KMS-11 (cell line): ENCODE measurements at regions not wholly inside any gene's neighbourhood (a gene's known extent, or its start where the extent isn't known, plus 50 kb on each side); places are given as distances from the start of the nearest gene placed in this dataset.

ENCODE experiments used
- H2AFZ ChIP-seq: fragments of 200-600 bp; sonication (generic); 2 replicates; pipeline ENCODE4 v1.6.1; 2016; ENCODE audit warnings: antibody characterized with exemption, mixed run types, low read depth
- H3K27ac ChIP-seq: fragments of 200-600 bp; sonication (generic); 2 replicates; pipeline ENCODE4 v1.6.1; 2016; ENCODE audit warnings: mild to moderate bottlenecking, mixed run types
- H3K27me3 ChIP-seq: fragments of 200-600 bp; sonication (generic); 2 replicates; pipeline ENCODE4 v1.6.1; 2017; ENCODE audit warnings: mild to moderate bottlenecking, low read depth, mixed run types, moderate library complexity; ENCODE audit not compliant: insufficient read depth
- H3K36me3 ChIP-seq: fragments of 200-600 bp; sonication (generic); 2 replicates; pipeline ENCODE4 v1.6.1; 2017; ENCODE audit warnings: mild to moderate bottlenecking, mixed run types; ENCODE audit not compliant: insufficient read depth
- H3K4me1 ChIP-seq: fragments of 200-600 bp; sonication (generic); 2 replicates; pipeline ENCODE4 v1.6.1; 2016; ENCODE audit warnings: mild to moderate bottlenecking, low read depth, mixed run types; ENCODE audit not compliant: poor library complexity, severe bottlenecking
- H3K4me2 ChIP-seq: fragments of 200-600 bp; sonication (generic); 2 replicates; pipeline ENCODE4 v1.7.0; 2016; ENCODE audit warnings: mild to moderate bottlenecking, mixed run types
- H3K4me3 ChIP-seq: fragments of 200-600 bp; sonication (generic); IDR thresholded peaks from 2 replicates; pipeline ENCODE4 v1.6.1; 2017; ENCODE audit warnings: low read depth, low read length, mixed read lengths; ENCODE audit not compliant: insufficient read depth
- H3K79me2 ChIP-seq: fragments of 200-600 bp; sonication (generic); 2 replicates; pipeline ENCODE4 v1.6.1; 2016; ENCODE audit warnings: low read depth, mixed run types; ENCODE audit not compliant: insufficient read depth
- H3K9ac ChIP-seq: fragments of 200-600 bp; sonication (generic); 2 replicates; pipeline ENCODE4 v1.6.1; 2016; ENCODE audit warnings: mild to moderate bottlenecking, mixed run types
- H4K20me1 ChIP-seq: fragments of 200-600 bp; sonication (generic); 2 replicates; pipeline ENCODE4 v1.6.1; 2016; ENCODE audit warnings: mild to moderate bottlenecking, mixed run types; ENCODE audit not compliant: insufficient read depth
- CTCF ChIP-seq: fragments of 200-600 bp; sonication (generic); conservative IDR thresholded peaks from 2 replicates; pipeline ENCODE4 v1.6.1; 2017; ENCODE audit warnings: low read depth, mild to moderate bottlenecking, antibody characterized with exemption, low read length, moderate library complexity, mixed read lengths

GRCh38 chr1:73042403-73042802, 760.1 kb upstream of the NEGR1 start:
- H3K4me2 ChIP-seq, result no peak overlapping the region
- H3K27ac ChIP-seq, result no peak overlapping the region
- H3K27me3 ChIP-seq, result no peaks in the 10 kb centered on the region
- H3K36me3 ChIP-seq, result no peaks in the 10 kb centered on the region
- H2AFZ ChIP-seq, result no peak overlapping the region
- H3K4me3 ChIP-seq, result no peak overlapping the region
- no peaks in the 10 kb centered on the region for H4K20me1 ChIP-seq
- no peak for TF ChIP-seq CTCF
- no peak overlapping the region for H3K9ac ChIP-seq
- H3K4me1 ChIP-seq, result no peaks in the 10 kb centered on the region
- no peaks in the 10 kb centered on the region for H3K79me2 ChIP-seq

GRCh38 chr1:73040811-73041210, 758.5 kb upstream of the NEGR1 start:
- no peak for TF ChIP-seq CTCF
- no peaks in the 10 kb centered on the region for H4K20me1 ChIP-seq
- no peaks in the 10 kb centered on the region for H3K36me3 ChIP-seq
- no peak overlapping the region for H3K9ac ChIP-seq
- H3K4me1 ChIP-seq, result no peaks in the 10 kb centered on the region
- no peaks in the 10 kb centered on the region for H3K27me3 ChIP-seq
- no peak overlapping the region for H3K4me3 ChIP-seq
- no peak overlapping the region for H3K27ac ChIP-seq
- no peaks in the 10 kb centered on the region for H3K79me2 ChIP-seq
- H2AFZ ChIP-seq, result no peak overlapping the region
- no peak overlapping the region for H3K4me2 ChIP-seq

- TF ChIP-seq CTCF, result no peak
- no peak overlapping the region for H2AFZ ChIP-seq
These were observed 751.9 kb upstream of the NEGR1 start for GRCh38 chr1:73034271-73034670.

GRCh38 chr1:73033640-73034039, 751.3 kb upstream of the NEGR1 start:
- TF ChIP-seq CTCF, result no peak
- no peak overlapping the region for H3K27ac ChIP-seq
- no peaks in the 10 kb centered on the region for H4K20me1 ChIP-seq
- no peaks in the 10 kb centered on the region for H3K4me1 ChIP-seq
- H3K9ac ChIP-seq, result no peak overlapping the region
- no peaks in the 10 kb centered on the region for H3K27me3 ChIP-seq
- H3K79me2 ChIP-seq, result no peaks in the 10 kb centered on the region
- H3K4me2 ChIP-seq, result no peak overlapping the region
- H3K36me3 ChIP-seq, result no peaks in the 10 kb centered on the region
- no peak overlapping the region for H3K4me3 ChIP-seq
- no peak overlapping the region for H2AFZ ChIP-seq

More at GRCh38 chr1:73034271-73034670, 751.9 kb upstream of the NEGR1 start:
- Histone ChIP-seq H3K4me1 (no peaks in the 10 kb centered on the region), H3K9ac (no peak overlapping the region), H3K4me2 (no peak overlapping the region), H3K4me3 (no peak overlapping the region), H3K27me3 (no peaks in the 10 kb centered on the region), H3K27ac (no peak overlapping the region), H3K36me3 (no peaks in the 10 kb centered on the region), H4K20me1 (no peaks in the 10 kb centered on the region), H3K79me2 (no peaks in the 10 kb centered on the region)

GRCh38 chr1:73029571-73029970, 747.2 kb upstream of the NEGR1 start:
- Histone ChIP-seq H2AFZ (no peak overlapping the region), H3K4me2 (no peak overlapping the region), H3K36me3 (no peaks in the 10 kb centered on the region), H3K27me3 (no peaks in the 10 kb centered on the region), H3K79me2 (no peaks in the 10 kb centered on the region), H3K4me1 (no peaks in the 10 kb centered on the region), H3K27ac (no peak overlapping the region), H4K20me1 (no peaks in the 10 kb centered on the region), H3K9ac (no peak overlapping the region), H3K4me3 (no peak overlapping the region)
- TF ChIP-seq CTCF, result no peak
